ENCODE measurements at regions not wholly inside any gene's neighbourhood (a gene's known extent, or its start where the extent isn't known, plus 50 kb on each side); places are given as distances from the start of the nearest gene placed in this dataset.

DNA sequence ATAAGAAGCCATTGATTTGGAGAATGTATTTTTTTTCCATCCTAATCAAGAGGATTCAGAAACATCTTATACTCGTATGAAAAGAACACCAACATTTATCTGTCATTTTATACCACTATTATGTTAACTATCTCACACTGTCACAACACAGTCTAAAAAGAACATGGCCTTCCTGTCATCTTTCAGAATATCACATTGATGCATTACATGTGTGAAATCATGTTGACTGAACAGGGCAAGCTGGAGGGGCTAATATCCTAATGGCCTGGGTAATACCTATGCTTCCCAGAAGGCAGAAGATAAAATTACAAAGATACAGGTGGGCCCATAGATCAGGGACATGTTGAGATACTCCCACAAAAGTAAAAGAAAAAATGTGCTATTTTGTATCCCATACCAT lies 611.7 kb downstream of the STIM2 start:
- no peak for DNase-seq (ENCODE audit: low spot score in 2 of 2)
- intact Hi-C loops (cut with DNase I; ENCODE audit: low total_unique reads): no loop called here
- Histone ChIP-seq H3K4me1 (no peaks in the 10 kb centered on the region), H3K27ac (no peak overlapping the region), H3K9me3 (no peaks in the 10 kb centered on the region), H3K27me3 (no peaks in the 10 kb centered on the region), H3K4me3 (no peak overlapping the region), H3K36me3 (no peaks in the 10 kb centered on the region)
- TF ChIP-seq, protein P1, sequence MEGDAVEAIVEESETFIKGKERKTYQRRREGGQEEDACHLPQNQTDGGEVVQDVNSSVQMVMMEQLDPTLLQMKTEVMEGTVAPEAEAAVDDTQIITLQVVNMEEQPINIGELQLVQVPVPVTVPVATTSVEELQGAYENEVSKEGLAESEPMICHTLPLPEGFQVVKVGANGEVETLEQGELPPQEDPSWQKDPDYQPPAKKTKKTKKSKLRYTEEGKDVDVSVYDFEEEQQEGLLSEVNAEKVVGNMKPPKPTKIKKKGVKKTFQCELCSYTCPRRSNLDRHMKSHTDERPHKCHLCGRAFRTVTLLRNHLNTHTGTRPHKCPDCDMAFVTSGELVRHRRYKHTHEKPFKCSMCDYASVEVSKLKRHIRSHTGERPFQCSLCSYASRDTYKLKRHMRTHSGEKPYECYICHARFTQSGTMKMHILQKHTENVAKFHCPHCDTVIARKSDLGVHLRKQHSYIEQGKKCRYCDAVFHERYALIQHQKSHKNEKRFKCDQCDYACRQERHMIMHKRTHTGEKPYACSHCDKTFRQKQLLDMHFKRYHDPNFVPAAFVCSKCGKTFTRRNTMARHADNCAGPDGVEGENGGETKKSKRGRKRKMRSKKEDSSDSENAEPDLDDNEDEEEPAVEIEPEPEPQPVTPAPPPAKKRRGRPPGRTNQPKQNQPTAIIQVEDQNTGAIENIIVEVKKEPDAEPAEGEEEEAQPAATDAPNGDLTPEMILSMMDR (IDR thresholded peaks at IDR 0.05): no peak
- TF ChIP-seq POLR2AphosphoS5 (IDR thresholded peaks at IDR 0.05): no peak
- TF ChIP-seq POLR2A (IDR thresholded peaks at IDR 0.05): no peak

DNA sequence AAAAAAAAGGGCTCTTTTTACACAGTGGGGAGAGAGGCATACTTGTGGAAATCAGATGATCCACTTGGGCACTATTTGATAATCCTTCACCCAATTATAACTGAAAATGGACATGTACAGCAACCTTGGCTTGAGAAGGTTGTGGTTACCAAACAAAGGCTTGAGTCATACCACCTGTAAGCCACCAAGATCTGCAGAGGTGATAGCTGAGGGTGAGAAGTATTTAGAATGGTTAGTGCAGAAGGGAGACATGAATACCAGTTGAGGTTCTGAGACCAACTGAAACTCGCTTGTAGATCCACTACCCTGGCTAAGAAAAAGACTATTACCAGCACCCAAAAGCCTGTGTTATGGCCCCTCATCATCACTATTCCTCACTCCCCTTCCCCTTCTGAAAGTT lies 614.0 kb downstream of the STIM2 start:
- Histone ChIP-seq H3K27ac (no peak overlapping the region), H3K27me3 (no peaks in the 10 kb centered on the region), H3K4me1 (no peaks in the 10 kb centered on the region), H3K36me3 (no peaks in the 10 kb centered on the region), H3K9me3 (no peaks in the 10 kb centered on the region), H3K4me3 (no peak overlapping the region)
- no peak for DNase-seq (ENCODE audit: low spot score in 2 of 2)
- TF ChIP-seq, protein P1 (IDR thresholded peaks at IDR 0.05): no peak
- TF ChIP-seq POLR2A (IDR thresholded peaks at IDR 0.05): no peak
- no peak for TF ChIP-seq POLR2AphosphoS5 (IDR thresholded peaks at IDR 0.05)
- intact Hi-C loops (cut with DNase I; ENCODE audit: low total_unique reads): no loop called here

DNA sequence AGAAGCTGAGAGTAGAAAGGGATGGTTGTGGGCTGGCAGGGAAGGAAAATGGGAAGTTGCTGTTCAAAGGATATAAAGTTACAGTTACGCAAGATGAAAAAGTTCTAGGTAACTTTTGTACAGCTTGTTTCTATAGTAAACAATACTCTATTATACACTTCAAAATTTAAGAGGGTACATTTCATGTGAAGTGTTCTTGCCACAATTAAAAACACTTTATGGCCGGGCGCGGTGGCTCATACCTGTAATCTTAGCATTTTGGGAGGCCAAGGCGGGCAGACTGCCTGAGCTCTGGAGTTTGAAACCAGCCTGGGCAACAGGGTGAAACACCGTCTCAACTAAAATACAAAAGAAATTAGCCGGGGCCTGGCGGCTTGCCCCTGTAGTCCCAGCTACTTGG lies 623.6 kb downstream of the STIM2 start:
- Histone ChIP-seq H3K27ac (no peak overlapping the region), H3K4me1 (no peaks in the 10 kb centered on the region), H3K36me3 (peaks cover 3% of the 10 kb centered on the region), H3K9me3 (no peaks in the 10 kb centered on the region), H3K4me3 (no peak overlapping the region), H3K27me3 (no peaks in the 10 kb centered on the region)
- TF ChIP-seq, protein P1 (IDR thresholded peaks at IDR 0.05): no peak
- TF ChIP-seq POLR2AphosphoS5 (IDR thresholded peaks at IDR 0.05): no peak
- TF ChIP-seq POLR2A (IDR thresholded peaks at IDR 0.05): no peak
- intact Hi-C loops (cut with DNase I; ENCODE audit: low total_unique reads): no loop called here
- DNase-seq (ENCODE audit: low spot score in 2 of 2): no peak

DNA sequence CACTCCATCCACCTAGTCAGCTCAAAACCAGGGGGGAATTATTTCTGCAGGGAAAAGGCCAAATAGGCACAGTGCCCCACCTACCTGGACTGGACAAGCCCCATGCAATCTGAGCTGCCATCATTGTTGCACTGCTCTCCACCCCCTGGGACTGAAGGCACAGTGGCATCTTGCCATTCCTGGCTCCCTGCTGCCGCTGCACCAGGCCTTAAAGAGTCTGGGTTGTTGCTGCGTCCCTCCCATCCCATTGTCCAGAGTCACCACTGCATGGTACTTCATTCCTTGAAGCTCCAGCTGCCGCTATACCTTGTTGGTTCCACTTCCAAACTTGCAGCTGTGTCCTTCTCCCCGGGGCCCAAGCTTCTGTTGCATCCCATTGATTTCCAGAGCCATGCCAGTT lies 629.7 kb downstream of the STIM2 start:
- no peaks in the 10 kb centered on the region for H3K4me1 ChIP-seq
- peaks cover 3% of the 10 kb centered on the region for H3K36me3 ChIP-seq
- no peak for DNase-seq (ENCODE audit: low spot score in 2 of 2)
- no peak overlapping the region for H3K27ac ChIP-seq
- intact Hi-C loops (cut with DNase I; ENCODE audit: low total_unique reads): no loop called here
- no peaks in the 10 kb centered on the region for H3K9me3 ChIP-seq
- H3K27me3 ChIP-seq: no peaks in the 10 kb centered on the region
- TF ChIP-seq POLR2A (IDR thresholded peaks at IDR 0.05) (no peak), POLR2AphosphoS5 (IDR thresholded peaks at IDR 0.05) (no peak)
- TF ChIP-seq, protein P1 (IDR thresholded peaks at IDR 0.05): no peak
- no peak overlapping the region for H3K4me3 ChIP-seq

DNA sequence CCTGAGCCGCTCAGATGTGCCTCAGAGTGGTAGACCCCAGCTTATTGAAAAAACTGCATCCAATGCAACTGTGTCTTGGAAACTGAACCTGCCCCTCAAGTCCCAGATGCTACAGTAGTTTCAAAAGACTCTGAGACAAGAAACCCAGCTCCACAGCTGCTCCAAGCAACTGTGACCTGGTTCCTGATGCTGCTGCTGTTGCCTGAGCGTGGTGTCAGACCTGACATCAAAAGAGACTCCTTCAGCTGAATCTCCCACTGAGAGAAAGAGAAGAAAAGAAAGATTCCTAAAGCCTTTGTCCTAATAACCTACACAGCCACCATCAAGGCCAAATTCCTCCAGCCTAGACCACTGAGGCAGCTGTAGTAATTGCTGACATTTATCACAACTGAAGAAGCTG lies 630.1 kb downstream of the STIM2 start:
- no peaks in the 10 kb centered on the region for H3K27me3 ChIP-seq
- no peak overlapping the region for H3K27ac ChIP-seq
- no peak for TF ChIP-seq POLR2A (IDR thresholded peaks at IDR 0.05)
- TF ChIP-seq, protein P1 (IDR thresholded peaks at IDR 0.05): no peak
- no peak for DNase-seq (ENCODE audit: low spot score in 2 of 2)
- intact Hi-C loops (cut with DNase I; ENCODE audit: low total_unique reads): no loop called here
- H3K9me3 ChIP-seq: no peaks in the 10 kb centered on the region
- H3K4me1 ChIP-seq: no peaks in the 10 kb centered on the region
- no peak overlapping the region for H3K4me3 ChIP-seq
- H3K36me3 ChIP-seq: peaks cover 3% of the 10 kb centered on the region
